DOHH2 (cell line): ENCODE measurements at regions not wholly inside any gene's neighbourhood (a gene's known extent, or its start where the extent isn't known, plus 50 kb on each side); places are given as distances from the start of the nearest gene placed in this dataset.

Experiments used
- H3F3A ChIP-seq: fragments of 200-600 bp; sonication (generic), shearing (Covaris generic); 2 replicates; pipeline ENCODE4 v1.6.0; 2016; ENCODE audit warnings: antibody characterized with exemption, mild to moderate bottlenecking; ENCODE audit not compliant: control insufficient read depth, insufficient read depth
- H3K27ac ChIP-seq: fragments of 200-600 bp; sonication (generic); 2 replicates; pipeline ENCODE4 v1.5.1; 2014; ENCODE audit warnings: low read depth, mild to moderate bottlenecking, low read length, moderate library complexity
- H3K27me3 ChIP-seq: fragments of 200-600 bp; sonication (generic); 2 replicates; pipeline ENCODE4 v1.6.1; 2014; ENCODE audit warnings: mild to moderate bottlenecking, low read length, mixed read lengths; ENCODE audit not compliant: control insufficient read depth
- H3K36me3 ChIP-seq: fragments of 200-600 bp; sonication (generic); 2 replicates; pipeline ENCODE4 v1.6.1; 2014; ENCODE audit warnings: mild to moderate bottlenecking, low read length, moderate library complexity, mixed read lengths; ENCODE audit not compliant: control insufficient read depth
- H3K4me1 ChIP-seq: fragments of 200-600 bp; sonication (generic); 2 replicates; pipeline ENCODE4 v1.6.1; 2014; ENCODE audit warnings: mild to moderate bottlenecking, low read length, mixed read lengths; ENCODE audit not compliant: control insufficient read depth
- H3K4me2 ChIP-seq: fragments of 200-600 bp; sonication (generic); 2 replicates; pipeline ENCODE4 v1.6.0; 2014; ENCODE audit warnings: mild to moderate bottlenecking, low read length, moderate library complexity
- H3K4me3 ChIP-seq: fragments of 200-600 bp; sonication (generic); 2 replicates; pipeline ENCODE4 v1.5.1; 2014; ENCODE audit warnings: mild to moderate bottlenecking, low read length, mixed read lengths
- H3K79me2 ChIP-seq: fragments of 200-600 bp; sonication (generic); 2 replicates; pipeline ENCODE4 v1.6.1; 2014; ENCODE audit warnings: mild to moderate bottlenecking, low read length, mixed read lengths; ENCODE audit not compliant: control insufficient read depth
- H3K9me2 ChIP-seq: fragments of 200-600 bp; sonication (generic); replicated peaks from 2 replicates; pipeline ENCODE4 v1.6.1; 2014; ENCODE audit warnings: mild to moderate bottlenecking, low read length, mixed read lengths; ENCODE audit not compliant: control insufficient read depth
- H3K9me3 ChIP-seq: fragments of 200-600 bp; sonication (generic); 2 replicates; pipeline ENCODE4 v1.6.1; 2014; ENCODE audit warnings: antibody characterized with exemption, low read length, mixed read lengths; ENCODE audit not compliant: control insufficient read depth, insufficient read depth
- H4K20me1 ChIP-seq: fragments of 200-600 bp; sonication (generic); 2 replicates; pipeline ENCODE4 v1.6.0; 2014; ENCODE audit warnings: low read depth, mild to moderate bottlenecking, antibody characterized with exemption, low read length, moderate library complexity; ENCODE audit not compliant: control insufficient read depth, insufficient read depth
- CTCF ChIP-seq: fragments of 200-600 bp; sonication (generic); IDR thresholded peaks from one replicate; pipeline ENCODE4 v1.5.1; 2014; ENCODE audit warnings: antibody characterized with exemption, mild to moderate bottlenecking, low read depth, low read length; ENCODE audit not compliant: poor library complexity, severe bottlenecking
- EZH2phosphoT487 ChIP-seq: fragments of 200-600 bp; sonication (generic); IDR thresholded peaks from 2 replicates; pipeline ENCODE4 v1.6.1; 2017; ENCODE audit warnings: borderline replicate concordance, mild to moderate bottlenecking, antibody characterized with exemption, low read length, moderate library complexity, mixed read lengths

- no peaks in the 10 kb centered on the region for H3K36me3 ChIP-seq
- H3K4me3 ChIP-seq: no peak overlapping the region
- no peaks in the 10 kb centered on the region for H3K9me2 ChIP-seq
- no peaks in the 10 kb centered on the region for H3K4me1 ChIP-seq
- H3K27me3 ChIP-seq: no peaks in the 10 kb centered on the region
- H3K79me2 ChIP-seq: no peaks in the 10 kb centered on the region
- H3F3A ChIP-seq: no peaks in the 10 kb centered on the region
- H3K27ac ChIP-seq: no peak overlapping the region
- H3K4me2 ChIP-seq: no peak overlapping the region
- no peaks in the 10 kb centered on the region for H3K9me3 ChIP-seq
- no peak for TF ChIP-seq EZH2phosphoT487
- no peak for TF ChIP-seq CTCF
- no peaks in the 10 kb centered on the region for H4K20me1 ChIP-seq
Measured at GRCh38 chr3:65190111-65190510, 502.3 kb upstream of the ADAMTS9 start.

GRCh38 chr3:65186268-65186667, 498.5 kb upstream of the ADAMTS9 start:
- Histone ChIP-seq H3K36me3 (no peaks in the 10 kb centered on the region), H4K20me1 (no peaks in the 10 kb centered on the region), H3K4me2 (no peak overlapping the region), H3F3A (no peaks in the 10 kb centered on the region), H3K9me2 (no peaks in the 10 kb centered on the region), H3K9me3 (no peaks in the 10 kb centered on the region), H3K4me1 (no peaks in the 10 kb centered on the region), H3K4me3 (no peak overlapping the region), H3K27ac (no peak overlapping the region), H3K79me2 (no peaks in the 10 kb centered on the region), H3K27me3 (no peaks in the 10 kb centered on the region)
- TF ChIP-seq EZH2phosphoT487: no peak
- TF ChIP-seq CTCF: no peak

- Histone ChIP-seq H3K4me1 (no peaks in the 10 kb centered on the region), H4K20me1 (no peaks in the 10 kb centered on the region), H3K9me3 (no peaks in the 10 kb centered on the region), H3K79me2 (no peaks in the 10 kb centered on the region), H3F3A (no peaks in the 10 kb centered on the region), H3K4me3 (no peak overlapping the region), H3K27me3 (no peaks in the 10 kb centered on the region), H3K27ac (no peak overlapping the region), H3K4me2 (no peak overlapping the region), H3K36me3 (no peaks in the 10 kb centered on the region), H3K9me2 (no peaks in the 10 kb centered on the region)
- TF ChIP-seq EZH2phosphoT487 (no peak), CTCF (no peak)
Measured at GRCh38 chr3:65182682-65183081, 494.9 kb upstream of the ADAMTS9 start.

- Histone ChIP-seq H3F3A (no peaks in the 10 kb centered on the region), H3K4me2 (no peak overlapping the region), H3K4me1 (no peaks in the 10 kb centered on the region), H3K9me2 (no peaks in the 10 kb centered on the region), H3K27ac (no peak overlapping the region), H3K79me2 (no peaks in the 10 kb centered on the region), H3K9me3 (no peaks in the 10 kb centered on the region), H3K4me3 (no peak overlapping the region), H3K27me3 (no peaks in the 10 kb centered on the region), H4K20me1 (no peaks in the 10 kb centered on the region), H3K36me3 (no peaks in the 10 kb centered on the region)
- TF ChIP-seq CTCF: no peak
- no peak for TF ChIP-seq EZH2phosphoT487
Measured at GRCh38 chr3:65182085-65182484, 494.3 kb upstream of the ADAMTS9 start.
